Stimulated activated naive CD8-positive, alpha-beta T cell treated with anti-CD3 and anti-CD28 coated beads, Interleukin-15, Interleukin-2, amounts not matched to agents 100 U/mL and 50 U/mL, for 24 hours (primary cell): ENCODE measurements at regions not wholly inside any gene's neighbourhood (a gene's known extent, or its start where the extent isn't known, plus 50 kb on each side); places are given as distances from the start of the nearest gene placed in this dataset.

Experiments
- ATAC-seq: fragments of 150-1000 bp; cut with Tn5 transposase; one replicate; pipeline ENCODE4 v1.10.0; 2021
- DNase-seq: peaks from one replicate; pipeline ENCODE4 v3.0.0; 2021

DNA sequence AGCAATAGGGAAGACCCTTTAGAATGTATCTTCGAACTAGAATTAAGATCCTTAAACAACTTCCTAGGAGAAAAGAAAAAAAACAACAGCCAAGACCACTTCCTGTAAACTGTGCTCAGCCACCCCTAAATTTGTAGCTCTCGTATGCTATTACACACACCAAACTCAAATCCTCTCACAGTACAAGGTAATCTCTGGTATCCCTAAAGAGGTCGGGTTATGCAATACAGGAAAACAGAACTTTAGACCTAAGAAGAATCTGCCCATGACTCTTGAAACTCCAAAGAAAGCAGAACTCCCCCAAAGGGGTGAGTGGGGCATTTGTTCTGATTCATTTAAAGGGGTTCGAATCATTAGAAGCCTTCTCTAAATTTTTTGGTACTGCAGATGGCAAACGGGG lies 170.9 kb upstream of the CASK start:
- DNase-seq, result no peak
- ATAC-seq, result no peak

DNA sequence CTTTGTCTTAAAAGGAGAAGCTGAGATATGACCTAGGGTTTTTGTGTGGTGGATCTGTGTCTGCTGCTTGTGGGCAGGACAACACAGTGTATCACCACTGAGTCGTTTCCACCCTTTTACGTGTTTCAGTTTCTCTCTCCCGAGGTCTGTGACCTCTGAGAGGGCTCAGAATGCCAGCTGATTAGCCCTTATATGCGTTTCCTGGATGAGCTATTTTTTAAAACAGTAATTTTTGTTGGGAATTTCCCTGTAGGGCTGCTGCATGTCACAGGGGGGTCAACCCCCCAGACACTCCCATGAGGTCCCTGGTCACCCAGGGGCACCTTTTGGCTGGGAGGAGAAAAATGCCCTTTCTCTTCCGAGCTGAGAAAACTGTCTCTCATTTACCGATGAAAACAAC lies 170.4 kb upstream of the CASK start:
- DNase-seq (peak; percentile 5), ATAC-seq (peak; percentile 81)

DNA sequence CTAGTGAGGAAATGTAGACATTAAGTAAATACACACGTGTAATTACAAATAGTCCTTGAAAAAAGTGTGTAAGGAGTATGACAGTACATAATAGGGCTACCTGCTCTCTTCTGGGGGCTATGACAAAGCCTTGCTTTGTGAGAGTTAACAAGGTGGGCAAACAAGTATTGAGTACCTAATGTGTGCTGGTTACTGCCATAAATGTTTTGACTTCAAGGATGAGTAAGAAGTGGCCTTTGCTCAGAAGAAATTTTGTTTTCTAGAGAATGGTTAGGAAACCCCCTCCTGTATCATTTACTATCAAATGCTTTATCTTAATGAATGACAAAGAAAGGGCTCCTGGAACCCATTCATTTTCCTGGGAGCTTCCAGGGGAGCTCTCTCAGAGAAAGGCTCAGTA lies 167.0 kb upstream of the CASK start:
- no peak for DNase-seq
- ATAC-seq, result peak; percentile 77

DNA sequence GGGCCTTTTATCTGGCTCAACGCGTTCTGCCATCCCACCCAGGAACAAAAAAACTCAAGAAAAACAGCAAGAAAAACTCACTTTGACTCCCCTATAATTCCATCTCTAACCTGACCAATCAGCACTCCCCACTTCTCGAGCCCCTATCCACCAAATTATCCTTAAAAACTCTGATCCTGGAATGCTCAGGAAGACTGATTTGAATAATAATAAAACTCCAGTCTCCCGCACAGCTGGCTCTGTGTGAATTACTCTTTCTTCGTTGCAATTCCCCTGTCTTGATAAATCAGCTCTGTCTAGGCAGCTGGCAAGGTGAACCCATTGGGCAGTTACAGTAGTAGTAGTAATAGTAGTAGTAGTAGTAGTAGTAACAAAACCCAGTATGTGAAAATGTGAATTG lies 165.7 kb upstream of the CASK start:
- DNase-seq, result no peak
- no peak for ATAC-seq

DNA sequence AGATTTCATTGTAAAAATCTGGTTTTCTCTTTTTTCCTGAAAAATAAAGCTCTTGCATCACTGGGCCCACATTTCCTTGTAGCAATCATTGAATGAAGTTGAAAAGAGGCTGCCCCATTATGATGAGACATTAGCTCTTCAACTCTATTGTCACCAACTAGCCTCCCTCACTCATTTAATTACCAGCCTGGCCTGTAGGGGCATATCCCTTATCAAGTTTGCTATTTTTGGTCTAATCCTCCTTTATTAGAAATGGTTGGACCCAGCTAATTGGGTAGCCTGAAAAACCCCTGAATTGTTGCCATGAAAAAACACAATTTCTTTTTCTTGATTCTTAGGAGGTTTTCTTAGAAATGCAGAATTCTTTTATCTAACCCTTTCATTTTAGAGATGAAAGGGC lies 164.6 kb upstream of the CASK start:
- DNase-seq, result no peak
- no peak for ATAC-seq

DNA sequence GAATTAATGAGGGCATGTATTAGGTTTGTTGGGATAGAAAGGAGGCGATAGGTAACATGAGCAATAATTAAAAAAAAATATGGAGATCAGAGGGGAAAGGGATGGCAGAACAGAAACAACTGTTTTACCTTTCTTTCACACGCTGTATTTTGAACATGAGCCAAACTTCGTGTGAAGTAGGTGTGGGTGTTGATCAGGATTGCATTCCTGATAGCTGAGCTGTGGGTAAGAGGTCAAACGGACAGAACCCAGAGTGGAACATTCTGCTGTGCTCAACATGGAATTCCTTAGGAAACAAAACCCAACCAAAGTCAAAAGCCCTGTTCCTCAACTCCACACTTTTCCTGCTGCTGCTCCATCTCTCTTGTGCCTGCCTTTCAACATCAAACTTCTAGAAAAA lies 162.5 kb upstream of the CASK start:
- ATAC-seq, result no peak
- DNase-seq, result no peak

DNA sequence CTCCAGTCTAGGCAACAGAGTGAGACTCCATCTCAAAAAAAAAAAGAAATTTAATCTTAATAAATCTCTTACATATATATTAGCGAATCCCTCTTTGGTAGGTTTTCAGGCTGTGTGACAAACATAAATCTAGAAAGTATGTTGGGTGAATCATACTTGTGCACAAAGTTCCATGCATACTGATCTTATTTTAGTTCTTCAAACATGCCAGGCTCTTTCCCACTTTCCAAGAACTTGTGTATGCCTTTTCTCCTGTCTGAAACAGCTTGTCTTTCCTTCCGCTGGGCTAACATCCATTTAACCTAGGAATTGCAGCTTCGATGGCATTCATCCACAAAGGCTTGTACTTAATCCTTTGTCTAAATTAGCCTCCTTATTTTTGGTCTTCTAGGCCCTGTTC lies 156.6 kb upstream of the CASK start:
- ATAC-seq, result no peak
- no peak for DNase-seq

DNA sequence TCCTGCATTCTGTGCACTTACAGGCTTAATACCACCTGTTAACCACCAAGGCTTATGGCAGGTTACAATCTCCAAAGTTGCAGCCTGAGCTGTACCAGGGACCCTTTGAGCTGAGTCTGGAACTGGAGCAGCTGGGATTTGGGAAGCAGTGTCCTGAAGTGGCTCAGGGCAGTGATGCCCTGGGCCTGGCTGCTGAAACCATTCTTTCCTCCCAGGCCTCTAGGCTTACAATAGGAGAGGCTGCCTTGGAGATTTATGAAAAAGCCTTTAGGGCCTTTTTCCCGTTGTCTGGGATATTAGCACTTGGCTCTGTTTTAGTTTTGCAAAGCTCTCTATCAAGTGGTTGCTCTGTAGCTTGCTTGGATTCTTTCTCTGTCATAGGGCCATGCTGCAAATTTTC lies 154.3 kb upstream of the CASK start:
- no peak for ATAC-seq
- no peak for DNase-seq

DNA sequence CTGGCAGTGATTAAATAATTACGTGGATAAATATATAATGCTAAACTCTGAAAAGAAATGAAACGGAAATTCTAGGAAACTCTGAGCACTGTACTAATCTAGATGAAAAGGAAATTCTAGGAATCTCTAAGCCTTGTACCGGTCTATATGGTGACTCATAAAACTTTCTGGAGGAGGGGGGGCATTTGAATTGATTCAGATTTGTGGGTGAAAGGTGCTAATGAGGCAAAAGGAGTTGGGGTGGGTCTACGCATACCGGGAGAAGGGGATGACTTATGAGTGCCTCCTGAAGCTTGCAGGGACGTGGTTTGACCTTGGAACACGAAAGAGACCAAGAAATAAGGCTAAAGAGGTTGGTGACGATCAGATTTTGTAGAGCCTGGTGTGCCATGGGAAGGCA lies 151.7 kb upstream of the CASK start:
- DNase-seq, result no peak
- no peak for ATAC-seq

DNA sequence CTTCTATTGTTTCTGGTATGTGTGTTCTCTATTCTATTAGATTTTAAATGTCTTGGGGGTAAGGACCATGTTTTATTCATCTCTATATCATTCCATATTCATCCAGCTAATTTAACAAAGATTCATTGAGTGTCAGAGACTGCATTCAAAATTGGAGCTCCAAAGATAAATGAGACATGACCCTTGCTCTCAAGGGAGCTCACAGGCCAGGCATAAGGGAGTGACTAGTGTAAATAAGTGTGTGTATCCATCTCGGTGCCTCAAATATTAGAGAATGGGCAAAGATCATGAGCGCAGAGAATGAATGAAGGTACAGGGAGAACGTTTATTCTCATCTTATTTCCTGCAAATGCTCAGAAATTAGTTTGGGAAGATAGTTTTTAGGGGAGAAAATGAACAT lies 150.1 kb upstream of the CASK start:
- DNase-seq, result no peak
- no peak for ATAC-seq

DNA sequence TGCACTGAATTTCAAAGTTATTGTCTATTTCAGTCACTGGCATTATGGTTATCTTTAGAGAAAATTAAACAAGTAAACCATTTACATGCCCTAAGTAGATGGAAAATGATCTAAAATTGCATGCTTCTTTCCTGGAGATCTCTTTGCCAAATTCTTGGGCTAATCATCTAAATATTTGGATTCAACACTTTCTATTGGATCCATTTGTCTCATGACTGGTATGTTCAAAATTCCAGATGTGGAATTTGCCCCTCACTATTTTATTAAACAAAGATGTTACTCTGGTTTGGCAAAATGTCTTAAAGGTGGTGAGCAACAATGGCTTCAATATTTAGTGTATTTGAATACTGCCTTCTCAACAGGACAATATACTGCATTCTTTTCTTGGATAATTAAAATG lies 147.5 kb upstream of the CASK start:
- ATAC-seq (no peak), DNase-seq (no peak)

DNA sequence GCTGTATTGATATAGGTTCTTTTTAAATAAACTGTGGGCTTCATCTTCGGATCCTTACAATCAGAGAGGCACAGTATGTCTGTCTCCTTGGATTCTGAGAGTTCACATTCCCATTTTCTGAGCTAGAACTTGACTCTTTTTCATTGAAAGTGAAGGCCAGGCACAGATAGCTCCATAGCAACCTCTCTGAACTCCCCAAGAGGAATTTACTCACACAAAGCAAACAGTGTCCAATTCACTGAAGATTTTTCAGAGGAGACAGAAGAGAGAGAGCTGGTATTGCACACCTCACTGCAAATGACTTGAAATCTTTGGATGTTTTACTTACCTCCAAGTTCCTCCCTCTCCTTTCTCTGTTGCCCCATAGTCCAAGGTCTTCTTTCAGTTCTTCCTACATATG lies 130.9 kb upstream of the CASK start:
- ATAC-seq (no peak), DNase-seq (no peak)

DNA sequence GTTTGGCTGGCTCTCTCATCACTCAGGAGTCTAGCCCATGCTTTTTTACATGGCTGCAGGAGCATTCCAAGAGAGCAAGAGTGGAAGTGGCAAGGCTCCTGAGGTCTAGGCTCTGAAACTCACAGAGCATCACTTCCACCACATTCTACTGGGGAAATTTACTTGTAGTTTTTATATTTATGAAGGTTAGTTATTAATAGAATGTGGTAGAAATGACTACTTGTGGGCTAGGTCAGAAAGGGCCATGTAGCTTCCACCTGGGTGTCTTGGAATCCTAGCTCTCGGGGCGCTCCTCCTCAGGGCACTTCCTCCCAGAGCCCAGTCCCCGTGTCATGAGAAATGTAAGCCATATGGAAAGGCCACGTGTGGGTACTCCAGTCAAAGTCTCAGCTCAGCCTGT lies 127.0 kb upstream of the CASK start:
- ATAC-seq (no peak), DNase-seq (no peak)

DNA sequence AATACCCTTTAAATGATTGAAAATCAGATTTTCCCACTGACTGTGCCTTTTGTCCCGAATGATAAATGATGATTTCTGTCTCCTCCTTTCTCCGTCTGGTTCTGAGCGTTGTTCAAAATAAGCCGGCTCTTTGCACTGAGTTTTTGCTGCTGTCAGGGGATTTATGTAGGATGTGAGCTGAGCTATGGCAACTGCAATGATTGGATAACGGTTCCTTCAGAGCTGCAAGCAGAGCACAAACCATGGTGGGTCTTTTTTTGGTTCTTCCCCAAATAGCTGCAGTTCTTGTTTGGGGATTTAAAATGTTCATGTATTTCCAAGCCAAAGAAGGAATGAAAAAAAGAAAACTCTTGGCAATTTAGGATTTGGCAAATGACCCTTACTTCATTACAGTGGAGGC lies 124.5 kb upstream of the CASK start:
- DNase-seq (no peak), ATAC-seq (no peak)

DNA sequence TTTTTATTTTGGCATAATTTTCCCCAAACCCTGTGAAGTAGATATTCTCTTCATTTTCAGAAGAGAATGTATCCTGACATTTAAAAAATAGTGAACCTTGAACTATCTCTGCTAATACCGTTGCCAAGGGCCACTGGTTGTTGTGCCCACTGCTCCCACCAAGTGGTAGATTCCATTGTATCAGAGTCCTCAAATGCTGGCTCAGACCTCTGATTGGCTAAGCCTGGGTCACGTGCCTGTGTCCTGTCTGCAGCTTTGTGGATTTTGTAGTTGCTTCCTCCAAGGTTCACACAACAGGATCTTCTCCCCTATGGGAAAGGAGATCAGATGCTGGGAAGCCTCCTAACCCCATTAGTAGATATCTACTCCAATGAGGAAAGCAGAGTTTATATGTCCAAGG lies 104.8 kb upstream of the CASK start:
- no peak for DNase-seq

DNA sequence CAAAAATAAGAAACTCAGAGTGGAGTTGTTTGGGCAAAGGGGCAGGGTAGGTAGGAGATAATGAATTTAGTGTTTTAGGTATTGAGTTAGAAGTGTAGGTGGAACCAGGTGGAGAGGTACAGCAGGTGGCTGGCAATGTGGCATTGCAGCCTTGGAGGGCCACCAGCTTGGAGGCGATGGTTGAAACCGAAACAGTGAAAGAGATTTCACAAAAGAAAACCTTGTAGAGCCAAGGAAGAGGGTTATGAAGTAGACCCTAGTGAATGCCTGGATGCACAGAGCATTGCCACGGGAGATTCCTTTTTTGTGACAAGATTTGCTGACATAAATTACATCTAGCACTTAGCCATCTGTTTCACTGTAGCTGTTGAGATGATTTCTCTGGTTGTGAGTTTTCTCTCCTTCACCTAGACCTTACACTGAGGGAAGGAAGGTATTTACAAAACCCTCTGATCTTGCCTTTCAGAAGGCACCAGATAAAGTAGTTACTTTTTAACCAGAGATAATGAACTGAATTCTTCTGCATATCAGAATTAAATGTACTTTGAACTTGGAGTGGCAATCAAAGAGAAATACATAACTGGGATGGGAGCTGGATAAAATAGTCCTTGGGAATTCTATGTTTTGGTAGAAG lies 104.1 kb upstream of the CASK start:
- ATAC-seq (no peak), DNase-seq (no peak)

More for the DNA sequence above, 104.8 kb upstream of the CASK start:
- no peak for ATAC-seq

DNA sequence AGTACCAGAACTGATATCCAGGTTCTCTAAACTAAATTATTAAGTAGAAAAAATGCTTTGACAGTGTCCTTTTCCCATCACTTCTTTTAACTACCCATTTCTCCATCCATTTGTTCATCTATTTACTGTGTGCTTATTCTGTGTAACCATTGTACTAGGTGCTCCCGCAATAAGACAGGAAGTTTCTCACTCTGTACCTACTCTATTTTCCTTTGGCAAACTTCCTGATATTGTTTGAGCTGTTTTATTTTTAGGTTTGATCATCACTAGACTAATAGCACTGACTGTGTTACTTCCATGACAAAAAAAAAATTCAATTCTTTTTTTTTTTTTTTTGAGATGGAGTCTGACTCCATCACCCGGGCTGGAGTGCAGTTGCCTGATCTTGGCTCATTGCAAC lies 102.5 kb upstream of the CASK start:
- ATAC-seq (no peak), DNase-seq (no peak)

DNA sequence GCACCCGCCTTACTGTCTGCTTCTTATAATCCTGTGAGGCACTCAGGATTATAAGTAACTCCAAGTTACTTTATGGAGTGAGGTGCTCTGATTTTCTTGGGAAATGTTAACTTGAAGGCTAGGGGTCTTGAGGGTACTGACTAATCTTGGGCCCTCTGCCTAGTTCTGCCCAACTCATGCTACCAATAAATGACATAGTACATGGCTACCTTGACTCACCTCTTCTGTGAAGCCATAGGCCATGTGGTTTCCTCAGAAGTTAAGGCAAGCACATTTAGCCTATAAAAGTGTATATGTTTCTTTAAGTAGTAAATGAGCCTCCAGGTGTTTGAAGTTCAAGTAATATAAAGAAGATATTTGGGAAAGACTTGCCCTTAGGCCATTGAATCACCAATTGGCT lies 99.8 kb upstream of the CASK start:
- ATAC-seq, result no peak
- DNase-seq, result no peak

DNA sequence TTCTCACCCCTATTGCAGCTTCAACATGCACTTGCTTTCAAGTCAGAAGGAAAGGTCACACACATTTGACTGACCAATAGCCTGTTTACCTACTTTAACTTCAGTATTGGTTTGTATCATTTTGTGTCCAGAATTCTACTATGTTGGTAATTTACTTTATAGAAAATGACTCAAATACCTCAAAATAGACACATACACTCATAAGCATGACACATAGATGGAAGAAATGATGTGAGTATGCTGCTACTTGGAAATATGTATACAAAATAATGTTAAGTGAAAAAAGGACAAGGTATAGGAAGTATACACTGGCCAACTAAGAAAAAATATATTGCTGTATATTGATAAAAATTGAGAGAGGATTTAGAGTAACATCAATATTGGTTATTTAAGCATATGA lies 98.8 kb upstream of the CASK start:
- no peak for ATAC-seq
- no peak for DNase-seq

DNA sequence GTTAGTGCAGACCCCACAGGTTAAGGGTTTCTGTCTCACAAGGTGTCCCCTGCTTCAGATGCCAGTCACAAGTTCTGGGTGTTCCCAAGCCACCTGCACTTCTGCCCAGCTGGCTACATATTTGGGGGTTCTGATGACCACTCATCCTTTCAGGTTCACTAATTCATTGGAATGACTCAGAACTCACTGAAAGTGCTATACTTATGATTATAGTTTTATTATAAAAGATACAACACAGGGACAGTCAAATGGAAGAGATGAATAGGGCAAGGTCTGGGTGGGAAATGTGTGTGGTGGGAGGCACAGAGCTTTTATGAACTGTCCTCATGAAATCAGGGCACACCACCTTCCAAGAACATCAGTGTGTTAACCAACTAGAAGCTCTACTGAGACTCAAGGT lies 97.7 kb upstream of the CASK start:
- DNase-seq (no peak), ATAC-seq (peak; percentile 43)

DNA sequence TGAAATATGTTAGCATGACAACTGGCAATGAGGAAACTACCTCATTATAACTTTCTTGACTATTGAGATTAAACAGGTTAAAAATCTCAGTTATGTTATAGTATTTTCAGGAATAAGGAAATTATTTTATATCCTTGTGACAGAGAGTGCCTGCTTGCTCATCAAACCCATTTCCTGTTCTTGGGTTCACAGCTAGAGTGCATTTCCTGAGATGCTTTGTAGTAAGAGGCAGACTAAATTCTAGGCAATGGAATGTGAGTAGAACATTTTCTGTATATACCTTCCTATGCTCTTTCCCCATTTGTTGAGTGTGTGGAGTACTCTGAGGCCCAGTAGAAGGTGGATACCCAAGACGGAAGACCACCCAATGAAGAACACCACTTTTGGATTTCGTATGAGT lies 96.9 kb upstream of the CASK start:
- ATAC-seq (no peak), DNase-seq (no peak)

DNA sequence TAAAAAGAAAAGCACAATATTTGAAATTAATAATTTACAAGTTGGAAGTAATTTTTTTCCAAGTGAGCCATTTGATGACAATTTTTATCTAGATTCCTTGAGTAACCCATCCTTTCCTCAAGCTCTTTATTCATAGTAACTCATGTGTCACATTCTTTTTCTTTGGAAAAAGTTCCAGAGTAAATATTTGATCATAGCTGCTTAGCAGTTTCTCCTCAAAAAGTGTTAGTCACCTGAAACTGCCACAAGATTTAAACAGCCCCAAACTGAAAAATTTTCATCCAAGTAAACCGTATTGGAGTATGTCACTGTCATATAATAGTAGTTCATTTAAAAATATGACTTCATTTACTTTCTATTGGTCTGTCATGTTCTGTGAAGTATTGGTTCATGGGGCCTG lies 94.6 kb upstream of the CASK start:
- no peak for ATAC-seq
- DNase-seq, result no peak

DNA sequence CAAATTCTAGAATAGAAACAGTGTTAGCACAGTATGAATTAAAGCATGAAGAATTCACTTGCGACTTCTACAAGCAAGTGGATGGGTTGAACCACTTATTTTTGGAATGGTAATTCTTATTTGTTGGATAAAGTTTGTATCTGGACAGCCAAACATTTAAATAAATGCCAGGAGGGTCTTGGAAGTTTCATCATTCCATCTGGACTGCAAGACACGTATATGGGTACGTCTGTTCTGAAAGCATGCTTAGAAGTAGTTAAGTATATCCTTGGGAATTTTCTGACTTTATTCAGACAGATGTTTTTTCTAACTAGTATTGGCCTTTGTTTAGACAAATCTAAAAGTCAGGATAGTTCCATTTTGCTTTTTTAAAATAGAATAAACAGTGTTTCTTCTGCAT lies 77.5 kb upstream of the CASK start:
- DNase-seq (no peak), ATAC-seq (no peak)

DNA sequence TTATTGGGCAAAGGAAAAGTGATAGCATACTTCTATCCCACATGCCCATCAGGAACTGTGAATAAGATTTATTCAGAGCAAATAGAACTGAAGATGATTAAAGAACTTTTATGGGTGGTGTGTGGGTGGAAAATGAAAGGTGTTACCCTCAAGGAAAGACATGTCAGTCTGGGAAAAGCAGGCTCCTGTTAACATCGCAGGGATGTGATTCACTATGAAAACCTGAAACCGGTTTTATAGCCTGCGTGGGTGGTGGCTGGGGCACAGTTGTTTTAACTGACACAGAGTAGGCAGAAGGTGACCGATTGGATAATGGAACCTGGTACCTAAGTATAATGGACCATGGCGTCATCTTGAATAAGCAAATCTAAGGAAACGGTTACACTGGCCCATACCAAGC lies 61.3 kb upstream of the CASK start:
- peak; percentile 3 for DNase-seq
- no peak for ATAC-seq

DNA sequence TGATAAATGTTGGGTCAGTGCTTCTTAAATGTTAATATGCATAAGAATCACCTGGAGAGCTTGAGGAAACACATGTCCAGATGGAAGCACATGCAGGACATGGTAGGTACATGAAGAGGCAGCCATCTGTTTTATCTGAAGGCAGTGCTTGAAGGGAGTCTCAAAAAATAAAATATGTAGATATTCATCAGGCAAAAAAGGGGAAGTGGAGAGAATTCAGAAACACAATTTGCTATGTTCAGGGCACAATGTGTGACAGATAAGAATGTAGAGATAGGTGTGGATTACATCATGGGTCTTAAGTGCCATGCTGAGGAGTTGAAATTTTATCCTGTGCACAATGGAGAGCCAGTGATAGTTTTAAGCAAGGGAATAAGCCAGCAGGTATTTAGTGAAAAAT lies 59.6 kb upstream of the CASK start:
- ATAC-seq (no peak), DNase-seq (no peak)
